B cell (primary cell): ENCODE measurements at regions not wholly inside any gene's neighbourhood (a gene's known extent, or its start where the extent isn't known, plus 50 kb on each side); places are given as distances from the start of the nearest gene placed in this dataset.

ENCODE experiments used
- ATAC-seq: fragments of 200-7000 bp; cut with Tn5 transposase; one replicate; pipeline ENCODE4 v1.10.0; 2021; ENCODE audit warnings: low read depth, mild to moderate bottlenecking, moderate number of reproducible peaks, moderate library complexity
- CTCF ChIA-PET: fragments of 350-600 bp; sonication (Branson Sonifier 250); formaldehyde crosslinking; loops from one replicate; lab custom pipeline; 2021; ENCODE audit warnings: antibody characterized with exemption, inconsistent platforms; lab: Charles Lee
- POLR2A ChIA-PET: fragments of 350-600 bp; sonication (Branson Sonifier 250); formaldehyde crosslinking; loops from one replicate; lab custom pipeline; 2021; ENCODE audit warnings: antibody characterized with exemption; lab: Charles Lee
- DNase-seq: peaks from one replicate; pipeline ENCODE4 v3.0.0; 2013
- H2AFZ ChIP-seq: 2 replicates; pipeline ENCODE4 v1.6.1; 2012; ENCODE audit warnings: mild to moderate bottlenecking, low read depth, low read length; ENCODE audit not compliant: insufficient read depth, poor library complexity, severe bottlenecking
- H3K27ac ChIP-seq, 2 donors: 1 replicate in 1 of 2; 2 replicates in 1 of 2; pipeline ENCODE4 v1.5.1; 2012 to 2013; ENCODE audit warnings: low read length in 2 of 2, mild to moderate bottlenecking in 2 of 2, moderate library complexity in 1 of 2
- H3K27me3 ChIP-seq, 4 experiments: fragments of 200-600 bp in 1 of 4; sonication (generic) in 1 of 4; replicated peaks in 1 of 4; 1 replicate in 2 of 4; 2 replicates in 2 of 4; pipeline versions ENCODE4 v1.6.1 to v1.7.0; 2013 to 2016; ENCODE audit warnings: low read length in 3 of 4, mild to moderate bottlenecking in 2 of 4, mixed read lengths in 1 of 4, moderate library complexity in 1 of 4; ENCODE audit not compliant: insufficient read depth in 4 of 4, control insufficient read depth in 3 of 4; ENCODE audit errors: control extremely low read depth in 1 of 4
- H3K36me3 ChIP-seq, 2 experiments: replicated peaks in 1 of 2; 1 replicate in 1 of 2; 2 replicates in 1 of 2; pipeline versions ENCODE4 v1.6.1 to v1.7.1; 2013; ENCODE audit warnings: low read length in 1 of 2; ENCODE audit not compliant: insufficient read depth in 2 of 2, control insufficient read depth in 1 of 2; ENCODE audit errors: control extremely low read depth in 1 of 2, extremely low read depth in 1 of 2
- H3K4me1 ChIP-seq, 2 donors: fragments of 200-600 bp in 1 of 2; sonication (generic) in 1 of 2; 1 replicate in 1 of 2; 2 replicates in 1 of 2; pipeline versions ENCODE4 v1.5.1 to v1.6.1; 2013 to 2017; ENCODE audit warnings: low read length in 2 of 2; ENCODE audit not compliant: control insufficient read depth in 2 of 2, insufficient read depth in 2 of 2
- H3K4me2 ChIP-seq: replicated peaks from 2 replicates; pipeline ENCODE3; 2012; ENCODE audit warnings: mild to moderate bottlenecking, low read depth, low read length; ENCODE audit not compliant: poor library complexity, severe bottlenecking
- H3K4me3 ChIP-seq, 5 experiments: fragments of 200-600 bp in 1 of 5; sonication (generic) in 1 of 5; 1 replicate in 3 of 5; 2 replicates in 2 of 5; pipeline versions ENCODE4 v1.5.1 to v1.7.0; 2011 to 2016; ENCODE audit warnings: low read length in 4 of 5, mild to moderate bottlenecking in 4 of 5, low read depth in 2 of 5, control low read depth in 1 of 5, moderate library complexity in 1 of 5; ENCODE audit not compliant: insufficient read depth in 1 of 5; ENCODE audit errors: control extremely low read depth in 1 of 5, extremely low read depth in 1 of 5
- H3K79me2 ChIP-seq: fragments of 200-600 bp; sonication (generic); one replicate; pipeline ENCODE4 v1.6.0; 2016; ENCODE audit warnings: low read length; ENCODE audit not compliant: control insufficient read depth, insufficient read depth
- H3K9ac ChIP-seq: fragments of 200-600 bp; sonication (generic); 2 replicates; pipeline ENCODE4 v1.6.1; 2017; ENCODE audit warnings: mild to moderate bottlenecking, low read length, moderate library complexity
- H3K9me3 ChIP-seq, 3 donors: one replicate each; pipeline versions ENCODE4 v1.6.1 to v1.7.1; 2013; ENCODE audit warnings: low read length in 2 of 3; ENCODE audit not compliant: control insufficient read depth in 2 of 3, insufficient read depth in 1 of 3; ENCODE audit errors: control extremely low read depth in 1 of 3
- H4K20me1 ChIP-seq: 2 replicates; pipeline ENCODE4 v1.6.0; 2012; ENCODE audit warnings: mild to moderate bottlenecking, low read length; ENCODE audit not compliant: insufficient read depth, control insufficient read depth, poor library complexity, severe bottlenecking
- H3K27ac Mint-ChIP-seq: one replicate; pipeline ENCODE4 v1.8.0; 2021; ENCODE audit warnings: mixed read lengths
- H3K27me3 Mint-ChIP-seq: one replicate; pipeline ENCODE4 v1.8.0; 2021; ENCODE audit warnings: mixed read lengths
- H3K4me1 Mint-ChIP-seq: one replicate; pipeline ENCODE4 v1.8.0; 2021; ENCODE audit warnings: mixed read lengths
- H3K4me3 Mint-ChIP-seq: one replicate; pipeline ENCODE4 v1.8.0; 2021; ENCODE audit warnings: mixed read lengths
- H3K9me3 Mint-ChIP-seq: one replicate; pipeline ENCODE4 v1.8.0; 2022; ENCODE audit warnings: mixed read lengths; ENCODE audit not compliant: insufficient read depth
- CTCF ChIP-seq: fragments of 200-600 bp; IDR thresholded peaks from one replicate; pipeline ENCODE4 v1.8.0; 2022; ENCODE audit warnings: antibody characterized with exemption, mild to moderate bottlenecking
- EZH2 ChIP-seq: IDR thresholded peaks from 2 replicates; pipeline ENCODE4 v1.6.1; 2012; ENCODE audit warnings: borderline replicate concordance, low read depth, mild to moderate bottlenecking, moderate library complexity, low read length; ENCODE audit not compliant: insufficient read depth, poor library complexity, severe bottlenecking
- WGBS: methylation state at CpG from one replicate; pipeline ENCODE4 v1.1.5; 2013; ENCODE audit warnings: missing lambda C conversion rate; ENCODE audit not compliant: insufficient coverage; 5-methylcytosine and 5-hydroxymethylcytosine counted together
- intact Hi-C: fragments of 100-400 bp; cut with micrococcal nuclease; formaldehyde crosslinking; loops from one replicate; pipeline ENCODE4 v1.10.0; 2022

DNA sequence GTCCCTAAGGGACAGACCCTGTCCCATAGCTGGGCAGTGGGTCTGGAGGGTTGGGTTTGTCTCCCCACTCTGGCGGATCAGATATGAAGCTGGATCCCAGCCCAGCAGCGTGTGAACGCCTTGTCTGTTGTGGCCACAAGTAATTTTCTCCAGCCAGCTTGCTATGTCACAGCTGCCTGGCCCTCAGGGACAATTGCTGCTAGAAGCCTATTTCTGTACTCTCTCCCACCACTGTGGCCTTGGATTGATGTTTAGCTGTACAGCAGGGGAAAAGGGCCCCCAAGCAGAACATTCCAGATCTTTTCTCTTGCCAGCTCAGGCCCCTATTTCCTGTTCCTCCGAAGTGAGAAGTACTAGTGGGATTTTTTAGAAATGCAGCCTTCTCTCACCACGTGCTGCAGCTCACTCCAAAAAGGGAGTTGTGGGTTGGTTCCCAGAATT, 53.5 kb upstream of the WAC start:
- ChIA-PET CTCF (no interaction called here), POLR2A (no interaction called here)
- no peaks in the 10 kb centered on the region for H3K4me1 ChIP-seq
- no peaks in the 10 kb centered on the region for H3K9me3 Mint-ChIP-seq
- DNase-seq (no peak), ATAC-seq (no peak)
- no peak overlapping the region for H3K4me2 ChIP-seq
- no peaks in the 10 kb centered on the region for H3K27me3 ChIP-seq
- no peaks in the 10 kb centered on the region for H3K36me3 ChIP-seq
- no peak overlapping the region for H3K27ac ChIP-seq
- 50% methylated on average over 3 of the region's 5 CpGs for WGBS
- no peaks in the 10 kb centered on the region for H3K4me1 Mint-ChIP-seq
- H3K9me3 ChIP-seq, result no peaks in the 10 kb centered on the region
- TF ChIP-seq CTCF (no peak), EZH2 (no peak)
- peaks cover 11% of the 10 kb centered on the region for H3K27me3 Mint-ChIP-seq
- no peaks in the 10 kb centered on the region for H3K79me2 ChIP-seq
- no peak overlapping the region for H2AFZ ChIP-seq
- H3K4me3 Mint-ChIP-seq, result no peak overlapping the region
- no peak overlapping the region for H3K4me3 ChIP-seq
- no peaks in the 10 kb centered on the region for H4K20me1 ChIP-seq
- H3K9ac ChIP-seq, result no peak overlapping the region
- H3K27ac Mint-ChIP-seq, result no peak overlapping the region
- intact Hi-C loops, result no loop called here

GRCh38 chr10:28479927-28480627, 52.8 kb upstream of the WAC start:
- DNase-seq (no peak), ATAC-seq (no peak)
- H3K4me2 ChIP-seq, result no peak overlapping the region
- H3K27me3 Mint-ChIP-seq, result peaks cover 11% of the 10 kb centered on the region
- H3K4me3 ChIP-seq, result no peak overlapping the region
- H3K9me3 Mint-ChIP-seq, result no peaks in the 10 kb centered on the region
- no peaks in the 10 kb centered on the region for H3K79me2 ChIP-seq
- H3K9ac ChIP-seq, result no peak overlapping the region
- H3K4me1 Mint-ChIP-seq, result no peaks in the 10 kb centered on the region
- TF ChIP-seq EZH2, result no peak
- no peak for TF ChIP-seq CTCF
- ChIA-PET CTCF (no interaction called here), POLR2A (no interaction called here)
- no peaks in the 10 kb centered on the region for H3K27me3 ChIP-seq
- WGBS, result 92% methylated on average over 4 of the region's 4 CpGs
- H3K4me1 ChIP-seq, result no peaks in the 10 kb centered on the region
- no peaks in the 10 kb centered on the region for H3K36me3 ChIP-seq
- H2AFZ ChIP-seq, result no peak overlapping the region
- intact Hi-C loops, result no loop called here
- no peaks in the 10 kb centered on the region for H4K20me1 ChIP-seq
- no peak overlapping the region for H3K27ac ChIP-seq
- H3K9me3 ChIP-seq, result no peaks in the 10 kb centered on the region
- no peak overlapping the region for H3K27ac Mint-ChIP-seq
- H3K4me3 Mint-ChIP-seq, result no peak overlapping the region
